ENCODE measurements at regions not wholly inside any gene's neighbourhood (a gene's known extent, or its start where the extent isn't known, plus 50 kb on each side); places are given as distances from the start of the nearest gene placed in this dataset.
"Not testable (repeated sequence)": the region's sequence is repeated elsewhere in the genome, so short reads cannot be mapped to it uniquely, and the experiment has no call there.

GRCh38 chr5:75921011-75921410 is 162.2 kb upstream of the SV2C start:
- H3K36me3 Mint-ChIP-seq: no peaks in the 10 kb centered on the region
- peaks cover 14% of the 10 kb centered on the region for H3K27me3 Mint-ChIP-seq
- H3K9me3 Mint-ChIP-seq: no peaks in the 10 kb centered on the region
- CTCF ChIA-PET: no interaction called here
- H3K4me1 Mint-ChIP-seq: no peaks in the 10 kb centered on the region
- no peak overlapping the region for H3K27ac Mint-ChIP-seq
- no peak for DNase-seq
- H3K4me3 Mint-ChIP-seq: no peak overlapping the region

- H3K4me1 Mint-ChIP-seq: no peaks in the 10 kb centered on the region
- no peaks in the 10 kb centered on the region for H3K36me3 Mint-ChIP-seq
- no peak for DNase-seq
- no peak overlapping the region for H3K27ac Mint-ChIP-seq
- CTCF ChIA-PET: no interaction called here
- H3K27me3 Mint-ChIP-seq: peaks cover 8% of the 10 kb centered on the region
- no peak overlapping the region for H3K4me3 Mint-ChIP-seq
- no peaks in the 10 kb centered on the region for H3K9me3 Mint-ChIP-seq
These were observed 167.0 kb upstream of the SV2C start for GRCh38 chr5:75916144-75916543.

- Mint-ChIP-seq H3K36me3 (no peaks in the 10 kb centered on the region), H3K27me3 (peaks cover 9% of the 10 kb centered on the region), H3K9me3 (no peaks in the 10 kb centered on the region), H3K4me3 (no peak overlapping the region), H3K27ac (no peak overlapping the region), H3K4me1 (no peaks in the 10 kb centered on the region)
- DNase-seq: no peak
- CTCF ChIA-PET: no interaction called here
These were observed 174.0 kb upstream of the SV2C start for GRCh38 chr5:75909223-75909622.

GRCh38 chr5:75907651-75908050 is 175.5 kb upstream of the SV2C start:
- CTCF ChIA-PET: no interaction called here
- Mint-ChIP-seq H3K36me3 (no peaks in the 10 kb centered on the region), H3K4me3 (no peak overlapping the region), H3K27ac (no peak overlapping the region), H3K9me3 (no peaks in the 10 kb centered on the region), H3K4me1 (no peaks in the 10 kb centered on the region), H3K27me3 (peaks cover 9% of the 10 kb centered on the region)
- DNase-seq: no peak

- Mint-ChIP-seq H3K27ac (no peak overlapping the region), H3K9me3 (no peaks in the 10 kb centered on the region), H3K27me3 (no peaks in the 10 kb centered on the region), H3K36me3 (no peaks in the 10 kb centered on the region), H3K4me3 (no peak overlapping the region), H3K4me1 (no peaks in the 10 kb centered on the region)
- no peak for DNase-seq
- CTCF ChIA-PET: no interaction called here
These were observed 177.2 kb upstream of the POC5 start for GRCh38 chr5:75894482-75894881.

GRCh38 chr5:75891736-75892135 is 174.5 kb upstream of the POC5 start:
- CTCF ChIA-PET: no interaction called here
- no peaks in the 10 kb centered on the region for H3K4me1 Mint-ChIP-seq
- no peaks in the 10 kb centered on the region for H3K36me3 Mint-ChIP-seq
- H3K27me3 Mint-ChIP-seq: no peaks in the 10 kb centered on the region
- no peak for DNase-seq
- H3K9me3 Mint-ChIP-seq: no peaks in the 10 kb centered on the region
- no peak overlapping the region for H3K4me3 Mint-ChIP-seq
- no peak overlapping the region for H3K27ac Mint-ChIP-seq

- Mint-ChIP-seq H3K27me3 (peaks cover 4% of the 10 kb centered on the region), H3K4me1 (no peaks in the 10 kb centered on the region), H3K4me3 (no peak overlapping the region), H3K9me3 (no peaks in the 10 kb centered on the region), H3K36me3 (no peaks in the 10 kb centered on the region), H3K27ac (no peak overlapping the region)
- CTCF ChIA-PET: no interaction called here
- no peak for DNase-seq
These were observed 173.8 kb upstream of the POC5 start for GRCh38 chr5:75891020-75891419.

- Mint-ChIP-seq H3K36me3 (no peaks in the 10 kb centered on the region), H3K4me3 (no peak overlapping the region), H3K4me1 (no peaks in the 10 kb centered on the region), H3K27ac (no peak overlapping the region), H3K9me3 (no peaks in the 10 kb centered on the region), H3K27me3 (peaks cover 4% of the 10 kb centered on the region)
- CTCF ChIA-PET: no interaction called here
- DNase-seq: no peak
These were observed 173.3 kb upstream of the POC5 start for GRCh38 chr5:75890546-75890945.

- Mint-ChIP-seq H3K27ac (no peak overlapping the region), H3K9me3 (no peaks in the 10 kb centered on the region), H3K27me3 (peaks cover 4% of the 10 kb centered on the region), H3K36me3 (no peaks in the 10 kb centered on the region), H3K4me3 (no peak overlapping the region), H3K4me1 (no peaks in the 10 kb centered on the region)
- no peak for DNase-seq
- CTCF ChIA-PET: no interaction called here
These were observed 169.5 kb upstream of the POC5 start for GRCh38 chr5:75886706-75887105.

- Mint-ChIP-seq H3K4me1 (no peaks in the 10 kb centered on the region), H3K27me3 (peaks cover 4% of the 10 kb centered on the region), H3K4me3 (no peak overlapping the region), H3K9me3 (no peaks in the 10 kb centered on the region), H3K27ac (no peak overlapping the region), H3K36me3 (no peaks in the 10 kb centered on the region)
- DNase-seq: no peak
- CTCF ChIA-PET: no interaction called here
These were observed 168.8 kb upstream of the POC5 start for GRCh38 chr5:75885849-75886596.

GRCh38 chr5:75885321-75885720 is 168.1 kb upstream of the POC5 start:
- Mint-ChIP-seq H3K4me3 (no peak overlapping the region), H3K4me1 (no peaks in the 10 kb centered on the region), H3K27ac (no peak overlapping the region), H3K9me3 (peaks cover 3% of the 10 kb centered on the region), H3K27me3 (peaks cover 4% of the 10 kb centered on the region), H3K36me3 (no peaks in the 10 kb centered on the region)
- no peak for DNase-seq
- CTCF ChIA-PET: no interaction called here

GRCh38 chr5:75869891-75870290 is 152.7 kb upstream of the POC5 start:
- Mint-ChIP-seq H3K4me1 (no peaks in the 10 kb centered on the region), H3K4me3 (no peak overlapping the region), H3K27ac (no peak overlapping the region), H3K36me3 (no peaks in the 10 kb centered on the region), H3K27me3 (peaks cover 8% of the 10 kb centered on the region), H3K9me3 (no peaks in the 10 kb centered on the region)
- no peak for DNase-seq
- CTCF ChIA-PET: no interaction called here

- DNase-seq: no peak
- CTCF ChIA-PET: no interaction called here
- no peak overlapping the region for H3K27ac Mint-ChIP-seq
- no peaks in the 10 kb centered on the region for H3K4me1 Mint-ChIP-seq
- H3K9me3 Mint-ChIP-seq: no peaks in the 10 kb centered on the region
- no peaks in the 10 kb centered on the region for H3K36me3 Mint-ChIP-seq
- H3K27me3 Mint-ChIP-seq: peaks cover 4% of the 10 kb centered on the region
- no peak overlapping the region for H3K4me3 Mint-ChIP-seq
These were observed 145.6 kb upstream of the POC5 start for GRCh38 chr5:75862872-75863271.

- DNase-seq, H3K4me3 Mint-ChIP-seq, H3K4me1 Mint-ChIP-seq, H3K36me3 Mint-ChIP-seq, CTCF ChIA-PET, H3K27ac Mint-ChIP-seq, H3K9me3 Mint-ChIP-seq, H3K27me3 Mint-ChIP-seq: not testable (repeated sequence)
These were observed 142.4 kb upstream of the POC5 start for GRCh38 chr5:75859621-75860020.

GRCh38 chr5:75856056-75856455 is 138.8 kb upstream of the POC5 start:
- Mint-ChIP-seq H3K4me1 (no peaks in the 10 kb centered on the region), H3K27me3 (no peaks in the 10 kb centered on the region), H3K4me3 (no peak overlapping the region), H3K27ac (no peak overlapping the region), H3K9me3 (no peaks in the 10 kb centered on the region), H3K36me3 (no peaks in the 10 kb centered on the region)
- CTCF ChIA-PET: interaction anchor here (0.6 kb wide), 1 partner anchor 40 kb away, joined by 3 read pairs; no protein-coding TSS in a partner anchor
- no peak for DNase-seq

- no peak overlapping the region for H3K27ac Mint-ChIP-seq
- H3K4me1 Mint-ChIP-seq: no peaks in the 10 kb centered on the region
- H3K36me3 Mint-ChIP-seq: no peaks in the 10 kb centered on the region
- CTCF ChIA-PET: no interaction called here
- no peak for DNase-seq
- no peaks in the 10 kb centered on the region for H3K9me3 Mint-ChIP-seq
- peaks cover 3% of the 10 kb centered on the region for H3K27me3 Mint-ChIP-seq
- H3K4me3 Mint-ChIP-seq: no peak overlapping the region
These were observed 130.8 kb upstream of the POC5 start for GRCh38 chr5:75848077-75848476.
